T-helper 1 cell treated with Interleukin-12 subunit alpha and Interleukin-12 subunit beta and Interleukin-4 antibody, amounts not matched to agents 30 μg/mL and 1 μg/mL, for 36 hours (primary cell): ENCODE measurements at regions not wholly inside any gene's neighbourhood (a gene's known extent, or its start where the extent isn't known, plus 50 kb on each side); places are given as distances from the start of the nearest gene placed in this dataset.
"Not testable (repeated sequence)": the region's sequence is repeated elsewhere in the genome, so short reads cannot be mapped to it uniquely, and the experiment has no call there.

Experiments used
- H3K27ac Mint-ChIP-seq: one replicate; pipeline ENCODE4 v1.8.0; 2021; ENCODE audit warnings: mild to moderate bottlenecking, mixed read lengths
- H3K27me3 Mint-ChIP-seq: one replicate; pipeline ENCODE4 v1.8.0; 2021; ENCODE audit warnings: low read depth, mixed read lengths
- H3K36me3 Mint-ChIP-seq: one replicate; pipeline ENCODE4 v1.8.0; 2021; ENCODE audit warnings: low read depth, mixed read lengths
- H3K4me1 Mint-ChIP-seq: one replicate; pipeline ENCODE4 v1.8.0; 2021; ENCODE audit warnings: low read depth, mixed read lengths
- H3K4me3 Mint-ChIP-seq: one replicate; pipeline ENCODE4 v1.8.0; 2021; ENCODE audit warnings: mild to moderate bottlenecking, moderate library complexity, mixed read lengths
- H3K9me3 Mint-ChIP-seq: one replicate; pipeline ENCODE4 v1.8.0; 2021; ENCODE audit warnings: mixed read lengths

- peaks cover 5% of the 10 kb centered on the region for H3K27me3 Mint-ChIP-seq
- no peaks in the 10 kb centered on the region for H3K4me1 Mint-ChIP-seq
- no peak overlapping the region for H3K27ac Mint-ChIP-seq
- no peaks in the 10 kb centered on the region for H3K9me3 Mint-ChIP-seq
- H3K4me3 Mint-ChIP-seq = no peak overlapping the region
- no peaks in the 10 kb centered on the region for H3K36me3 Mint-ChIP-seq
Observed at GRCh38 chr11:110852921-110853490, 140.8 kb upstream of the ARHGAP20 start.

- H3K4me1 Mint-ChIP-seq = no peaks in the 10 kb centered on the region
- no peaks in the 10 kb centered on the region for H3K9me3 Mint-ChIP-seq
- H3K36me3 Mint-ChIP-seq = no peaks in the 10 kb centered on the region
- H3K4me3 Mint-ChIP-seq = no peak overlapping the region
- H3K27me3 Mint-ChIP-seq = peaks cover 5% of the 10 kb centered on the region
- H3K27ac Mint-ChIP-seq = no peak overlapping the region
Observed at GRCh38 chr11:110850846-110851245, 138.6 kb upstream of the ARHGAP20 start.

GRCh38 chr11:110843053-110843452 is 130.8 kb upstream of the ARHGAP20 start:
- peaks cover 17% of the 10 kb centered on the region for H3K9me3 Mint-ChIP-seq
- H3K27ac Mint-ChIP-seq, H3K4me3 Mint-ChIP-seq, H3K27me3 Mint-ChIP-seq, H3K36me3 Mint-ChIP-seq, H3K4me1 Mint-ChIP-seq: not testable (repeated sequence)

DNA sequence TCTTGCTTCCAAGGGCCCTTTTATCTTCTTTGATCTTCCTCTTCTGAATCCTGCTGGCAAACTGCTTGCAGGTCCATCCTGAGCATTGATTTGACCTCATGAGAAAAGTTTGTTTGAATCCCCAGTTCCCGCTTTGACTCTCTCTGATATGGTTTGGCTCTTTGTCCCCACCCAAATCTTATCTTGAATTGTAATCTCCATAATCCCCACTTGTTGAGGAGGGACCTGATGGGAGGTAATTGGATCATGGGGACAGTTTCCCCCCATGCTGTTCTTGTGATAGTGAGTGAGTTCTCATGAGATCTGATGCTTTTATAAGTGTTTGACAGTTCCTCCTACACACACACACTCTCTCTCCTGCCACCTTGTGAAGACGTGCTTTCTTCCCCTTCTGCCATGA is 126.6 kb upstream of the ARHGAP20 start:
- Mint-ChIP-seq H3K27ac (no peak overlapping the region), H3K4me3 (no peak overlapping the region), H3K27me3 (no peaks in the 10 kb centered on the region), H3K9me3 (peaks cover 11% of the 10 kb centered on the region), H3K36me3 (no peaks in the 10 kb centered on the region), H3K4me1 (no peaks in the 10 kb centered on the region)

GRCh38 chr11:110837603-110838002 is 125.4 kb upstream of the ARHGAP20 start:
- Mint-ChIP-seq H3K4me1 (no peaks in the 10 kb centered on the region), H3K27me3 (no peaks in the 10 kb centered on the region), H3K27ac (no peak overlapping the region), H3K36me3 (no peaks in the 10 kb centered on the region), H3K9me3 (peaks cover 5% of the 10 kb centered on the region), H3K4me3 (no peak overlapping the region)

DNA sequence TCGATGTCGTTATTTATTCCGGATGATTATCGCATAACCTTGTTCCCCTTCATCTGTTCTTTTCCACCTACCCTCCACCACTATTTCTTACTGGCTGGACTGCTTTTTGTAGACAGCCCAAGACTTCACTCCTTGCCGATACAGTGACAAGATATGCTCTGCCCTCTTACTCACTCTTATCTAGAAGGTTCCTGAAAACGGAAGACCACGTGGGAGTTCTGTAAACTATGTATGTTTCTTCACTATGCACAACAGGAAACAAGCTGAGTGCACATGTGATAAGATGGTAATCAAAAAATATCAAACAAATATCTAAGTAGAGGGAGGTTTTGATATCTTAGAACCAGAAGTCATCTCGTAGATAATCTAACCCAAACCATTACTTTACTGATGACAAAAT is 122.9 kb upstream of the ARHGAP20 start:
- Mint-ChIP-seq H3K27ac (no peak overlapping the region), H3K4me1 (no peaks in the 10 kb centered on the region), H3K4me3 (no peak overlapping the region), H3K27me3 (no peaks in the 10 kb centered on the region), H3K36me3 (no peaks in the 10 kb centered on the region), H3K9me3 (peaks cover 5% of the 10 kb centered on the region)

GRCh38 chr11:110833033-110833484 is 120.8 kb upstream of the ARHGAP20 start:
- Mint-ChIP-seq H3K36me3 (no peaks in the 10 kb centered on the region), H3K27ac (no peak overlapping the region), H3K4me1 (no peaks in the 10 kb centered on the region), H3K9me3 (no peaks in the 10 kb centered on the region), H3K4me3 (no peak overlapping the region), H3K27me3 (no peaks in the 10 kb centered on the region)

GRCh38 chr11:110832539-110832938 is 120.3 kb upstream of the ARHGAP20 start:
- Mint-ChIP-seq H3K4me1 (no peaks in the 10 kb centered on the region), H3K4me3 (no peak overlapping the region), H3K27ac (no peak overlapping the region), H3K36me3 (no peaks in the 10 kb centered on the region), H3K27me3 (no peaks in the 10 kb centered on the region), H3K9me3 (no peaks in the 10 kb centered on the region)

DNA sequence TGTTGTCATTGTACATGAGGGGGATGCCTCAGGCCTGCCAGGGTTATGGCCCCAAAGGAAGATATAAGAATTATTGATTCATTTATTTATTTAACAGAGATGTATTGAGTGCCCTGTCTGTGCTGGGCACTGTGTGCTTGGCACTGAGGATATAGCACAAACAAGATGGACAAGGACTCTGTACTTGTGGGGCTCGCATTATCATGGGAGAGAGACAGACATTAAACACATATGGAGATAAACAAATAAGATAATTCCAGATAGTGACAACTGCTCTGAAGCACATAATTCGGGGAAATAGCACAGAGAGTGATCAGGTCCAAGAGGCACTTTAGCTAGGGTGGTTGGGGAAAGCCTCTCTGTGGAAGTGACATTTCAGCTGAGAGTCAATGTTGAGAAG is 119.8 kb upstream of the ARHGAP20 start:
- Mint-ChIP-seq H3K4me1 (no peaks in the 10 kb centered on the region), H3K9me3 (no peaks in the 10 kb centered on the region), H3K4me3 (no peak overlapping the region), H3K27me3 (no peaks in the 10 kb centered on the region), H3K27ac (no peak overlapping the region), H3K36me3 (no peaks in the 10 kb centered on the region)

DNA sequence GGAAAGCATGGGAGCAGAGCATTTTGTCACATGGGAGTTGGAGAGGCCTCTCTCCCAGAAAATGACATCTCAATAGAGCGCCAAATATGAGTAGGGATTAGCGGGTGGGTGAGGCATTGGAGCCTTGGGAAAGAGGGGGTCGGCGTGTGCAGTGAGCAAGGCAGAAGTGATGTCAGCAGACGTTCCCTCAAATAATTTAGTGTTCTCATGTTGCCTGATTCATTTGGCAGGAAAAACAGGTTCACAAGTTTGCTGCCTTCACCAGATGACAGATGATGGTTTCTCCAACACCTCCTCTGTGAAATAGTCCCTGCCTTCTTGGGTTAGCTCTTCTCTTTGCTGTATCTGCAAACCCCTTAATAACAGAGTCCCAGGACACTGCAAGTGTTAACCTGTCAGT is 118.5 kb upstream of the ARHGAP20 start:
- H3K27ac Mint-ChIP-seq = no peak overlapping the region
- H3K4me3 Mint-ChIP-seq = no peak overlapping the region
- H3K9me3 Mint-ChIP-seq = no peaks in the 10 kb centered on the region
- H3K4me1 Mint-ChIP-seq = no peaks in the 10 kb centered on the region
- no peaks in the 10 kb centered on the region for H3K27me3 Mint-ChIP-seq
- H3K36me3 Mint-ChIP-seq = no peaks in the 10 kb centered on the region

DNA sequence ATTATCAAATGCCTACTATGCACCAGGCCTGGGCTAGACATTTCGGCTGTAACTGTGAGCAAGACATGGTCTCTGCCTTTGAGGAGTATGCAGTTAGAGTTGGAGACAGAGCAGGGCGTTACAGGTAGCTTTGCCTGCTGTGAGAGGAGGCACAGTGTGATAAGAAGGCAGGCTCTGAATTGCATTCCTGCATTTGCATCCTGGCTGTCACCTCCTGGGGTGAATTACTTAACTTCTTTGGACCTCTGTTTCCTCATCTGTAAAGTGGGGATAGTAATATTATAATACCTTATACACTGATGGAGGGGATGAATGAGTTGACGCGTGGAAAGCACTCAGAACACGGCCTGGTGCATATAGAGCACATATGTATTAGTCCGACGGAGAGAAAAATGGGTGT is 118.1 kb upstream of the ARHGAP20 start:
- H3K4me1 Mint-ChIP-seq = no peaks in the 10 kb centered on the region
- H3K36me3 Mint-ChIP-seq = no peaks in the 10 kb centered on the region
- no peak overlapping the region for H3K4me3 Mint-ChIP-seq
- no peaks in the 10 kb centered on the region for H3K9me3 Mint-ChIP-seq
- H3K27ac Mint-ChIP-seq = no peak overlapping the region
- no peaks in the 10 kb centered on the region for H3K27me3 Mint-ChIP-seq

DNA sequence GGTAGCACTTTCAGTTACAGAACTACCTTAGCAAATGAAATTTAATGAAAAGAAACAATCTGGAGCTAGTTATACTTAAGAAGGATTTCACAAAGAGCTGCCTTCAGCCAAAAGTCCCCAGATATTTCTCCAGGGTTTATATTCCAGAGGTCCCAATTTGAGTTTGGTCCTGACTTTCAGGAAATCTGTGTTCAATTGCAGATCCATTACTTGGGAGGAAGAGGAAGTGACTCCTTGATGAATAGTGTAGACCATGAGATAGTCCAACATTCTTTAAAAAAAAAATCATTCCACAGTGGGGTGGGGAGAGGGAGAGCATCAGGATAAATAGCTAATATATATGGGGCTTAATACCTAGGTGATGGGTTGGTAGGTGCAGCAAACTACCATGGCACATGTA is 117.6 kb upstream of the ARHGAP20 start:
- no peak overlapping the region for H3K4me3 Mint-ChIP-seq
- H3K36me3 Mint-ChIP-seq = no peaks in the 10 kb centered on the region
- no peaks in the 10 kb centered on the region for H3K9me3 Mint-ChIP-seq
- H3K4me1 Mint-ChIP-seq = no peaks in the 10 kb centered on the region
- no peaks in the 10 kb centered on the region for H3K27me3 Mint-ChIP-seq
- no peak overlapping the region for H3K27ac Mint-ChIP-seq

GRCh38 chr11:110828086-110828485 is 115.8 kb upstream of the ARHGAP20 start:
- Mint-ChIP-seq H3K27me3 (no peaks in the 10 kb centered on the region), H3K4me3 (no peak overlapping the region), H3K36me3 (no peaks in the 10 kb centered on the region), H3K4me1 (no peaks in the 10 kb centered on the region), H3K9me3 (no peaks in the 10 kb centered on the region), H3K27ac (no peak overlapping the region)

DNA sequence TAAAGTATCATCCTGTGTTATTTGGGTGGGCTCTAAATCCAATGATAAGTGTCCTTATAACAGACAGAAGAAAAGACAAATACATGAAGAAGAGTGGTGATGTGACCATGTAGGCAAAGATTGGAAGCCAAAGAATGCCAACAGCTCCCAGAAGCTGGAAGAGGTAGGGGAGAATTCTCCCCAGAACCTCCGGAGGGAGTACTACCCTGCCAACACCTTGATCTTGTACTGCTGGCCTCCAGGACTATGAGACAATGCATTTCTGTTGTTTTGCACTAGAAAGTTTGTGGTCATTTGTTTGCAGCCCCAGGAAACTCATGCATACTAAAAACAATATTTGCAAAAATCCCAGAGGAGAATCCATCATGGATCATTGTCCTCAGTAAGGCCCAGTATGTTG is 115.0 kb upstream of the ARHGAP20 start:
- H3K27ac Mint-ChIP-seq = no peak overlapping the region
- H3K4me3 Mint-ChIP-seq = no peak overlapping the region
- no peaks in the 10 kb centered on the region for H3K4me1 Mint-ChIP-seq

DNA sequence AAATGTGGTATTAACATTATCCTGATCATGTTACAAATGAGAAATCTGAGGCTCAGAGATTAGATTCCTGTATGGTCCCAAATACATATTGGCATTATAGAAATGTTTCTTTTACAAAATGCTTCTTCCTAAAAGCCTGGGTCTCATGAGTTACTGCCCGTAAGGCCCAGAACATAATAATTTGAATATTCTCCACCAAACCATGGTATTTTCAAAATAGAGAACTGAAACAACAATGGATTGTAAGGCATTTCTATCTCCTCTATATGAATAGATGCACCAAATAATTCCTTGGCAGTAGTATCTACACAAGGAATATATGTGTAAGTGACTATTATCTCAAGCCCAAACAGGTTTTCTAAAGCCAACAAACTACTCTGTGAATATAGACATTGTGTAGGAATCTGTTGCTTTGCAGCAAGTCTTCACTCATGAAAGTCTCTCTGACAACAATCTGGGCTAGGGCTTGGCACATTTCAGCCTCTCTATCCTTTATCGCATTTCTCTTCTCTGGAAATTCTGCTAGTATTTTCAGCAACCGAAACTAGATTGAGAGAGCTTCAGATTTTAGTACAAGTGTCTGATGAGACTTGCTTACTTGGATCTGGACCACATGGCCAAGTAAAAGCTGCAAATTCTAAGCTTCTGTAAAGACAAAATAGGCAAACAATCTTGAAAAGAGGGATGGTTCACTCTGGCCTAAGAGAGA is 112.8 kb upstream of the ARHGAP20 start:
- Mint-ChIP-seq H3K27ac (no peak overlapping the region), H3K27me3 (no peaks in the 10 kb centered on the region), H3K4me1 (no peaks in the 10 kb centered on the region), H3K36me3 (no peaks in the 10 kb centered on the region), H3K4me3 (no peak overlapping the region), H3K9me3 (no peaks in the 10 kb centered on the region)

More for the DNA sequence above, 115.0 kb upstream of the ARHGAP20 start:
- Mint-ChIP-seq H3K36me3 (no peaks in the 10 kb centered on the region), H3K27me3 (no peaks in the 10 kb centered on the region), H3K9me3 (no peaks in the 10 kb centered on the region)
